OCI-LY7 (cell line): ENCODE measurements at regions not wholly inside any gene's neighbourhood (a gene's known extent, or its start where the extent isn't known, plus 50 kb on each side); places are given as distances from the start of the nearest gene placed in this dataset.

Source experiments
- CTCF ChIP-seq: fragments of 200-600 bp; sonication (generic); conservative IDR thresholded peaks from 2 replicates; pipeline ENCODE4 v1.5.1; 2014; ENCODE audit warnings: mild to moderate bottlenecking, antibody characterized with exemption, low read length, moderate library complexity, mixed read lengths
- EZH2phosphoT487 ChIP-seq: fragments of 200-600 bp; sonication (generic); IDR thresholded peaks from 2 replicates; pipeline ENCODE4 v1.6.1; 2018; ENCODE audit warnings: low read depth, borderline replicate concordance, mild to moderate bottlenecking, mixed run types, antibody characterized with exemption, low read length, moderate library complexity, mixed read lengths

- TF ChIP-seq CTCF (no peak), EZH2phosphoT487 (no peak)
Measured at GRCh38 chr2:10233131-10234012, 69.3 kb upstream of the HPCAL1 start.
